GM13976 (cell line): ENCODE measurements at regions not wholly inside any gene's neighbourhood (a gene's known extent, or its start where the extent isn't known, plus 50 kb on each side); places are given as distances from the start of the nearest gene placed in this dataset.

ENCODE experiments used
- DNase-seq: peaks from one replicate; pipeline ENCODE4 v3.0.0; 2012; ENCODE audit warnings: low spot score
- CTCF ChIP-seq: IDR thresholded peaks from 2 replicates; pipeline ENCODE4 v1.5.1; 2012; ENCODE audit warnings: borderline replicate concordance, mild to moderate bottlenecking; ENCODE audit not compliant: insufficient read depth; ENCODE audit errors: extremely low read depth, missing control alignments, control extremely low read depth
- in situ Hi-C: fragments of 300-500 bp; cut with MboI; formaldehyde crosslinking; loops from one replicate; pipeline ENCODE4 v1.12.0; 2022; ENCODE audit warnings: low sequenced_read_pairs, mixed read lengths, inconsistent platforms; ENCODE audit not compliant: unreplicated experiment

GRCh38 chr2:104213758-104214157 lies 640.2 kb upstream of the POU3F3 start:
- in situ Hi-C loops, result no loop called here
- no peak for DNase-seq
- TF ChIP-seq CTCF, result no peak

GRCh38 chr2:104215269-104216161 lies 638.4 kb upstream of the POU3F3 start:
- no peak for TF ChIP-seq CTCF
- DNase-seq, result no peak
- in situ Hi-C loops, result no loop called here

DNA sequence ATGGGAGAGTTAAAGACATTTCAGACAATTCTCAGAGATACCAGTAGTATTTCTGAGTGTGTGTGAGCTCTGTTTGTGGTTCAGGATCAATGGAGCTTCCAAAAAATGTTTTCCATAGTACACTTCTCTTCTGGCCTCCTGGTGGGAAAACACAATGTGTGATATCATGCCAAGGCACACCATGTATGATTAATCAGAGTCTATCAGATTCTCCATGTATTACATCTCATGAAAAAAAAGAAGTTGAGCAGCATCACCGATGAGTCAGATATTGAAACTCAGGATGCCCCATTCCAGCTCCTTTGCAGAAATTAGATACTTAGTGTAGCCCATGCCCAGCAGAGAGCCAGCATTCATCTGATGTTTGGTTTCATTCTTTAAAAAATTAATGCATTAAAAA lies 620.3 kb upstream of the POU3F3 start:
- no peak for DNase-seq
- no peak for TF ChIP-seq CTCF
- in situ Hi-C loops, result no loop called here

GRCh38 chr2:104236491-104236890 lies 617.4 kb upstream of the POU3F3 start:
- in situ Hi-C loops, result no loop called here
- no peak for DNase-seq
- TF ChIP-seq CTCF, result no peak

DNA sequence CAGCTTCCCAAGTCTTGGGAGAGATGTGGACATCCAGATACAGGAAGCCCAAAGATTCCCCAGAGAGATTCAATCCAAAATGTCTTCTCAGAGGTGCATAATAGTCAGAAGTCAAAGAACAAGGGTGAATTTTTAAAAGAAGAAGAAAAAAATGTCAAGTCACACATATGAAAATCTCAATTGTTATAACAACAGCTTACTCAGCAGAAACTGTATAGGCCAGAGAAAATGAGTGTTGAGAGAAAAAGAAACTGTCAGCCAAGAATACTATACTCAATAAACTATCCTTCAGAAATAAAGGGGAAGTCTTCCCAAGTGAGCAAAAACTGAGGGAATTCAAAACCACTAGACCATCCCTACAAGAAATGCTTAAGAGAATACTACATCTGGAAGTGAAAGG lies 612.9 kb upstream of the POU3F3 start:
- in situ Hi-C loops, result no loop called here
- DNase-seq, result no peak
- TF ChIP-seq CTCF, result no peak

GRCh38 chr2:104249629-104250028 lies 604.3 kb upstream of the POU3F3 start:
- in situ Hi-C loops, result no loop called here
- DNase-seq, result no peak

More at GRCh38 chr2:104249629-104250028, 604.3 kb upstream of the POU3F3 start:
- TF ChIP-seq CTCF, result no peak
